Upper lobe of right lung (tissue), 1 donor: ENCODE measurements at regions not wholly inside any gene's neighbourhood (a gene's known extent, or its start where the extent isn't known, plus 50 kb on each side); places are given as distances from the start of the nearest gene placed in this dataset.
"Not testable (repeated sequence)": the region's sequence is repeated elsewhere in the genome, so short reads cannot be mapped to it uniquely, and the experiment has no call there.

Source experiments
- ATAC-seq: fragments of 200-7000 bp; cut with Tn5 transposase; one replicate; pipeline ENCODE4 v1.9.1; 2020; ENCODE audit warnings: mild to moderate bottlenecking, moderate library complexity
- DNase-seq: peaks from one replicate; pipeline ENCODE4 v3.0.0-alpha.2; 2020
- H3K27ac ChIP-seq: fragments of 200-600 bp; one replicate; pipeline ENCODE4 v1.8.0; 2022
- H3K27me3 ChIP-seq: fragments of 200-600 bp; one replicate; pipeline ENCODE4 v1.8.0; 2022; ENCODE audit warnings: mild to moderate bottlenecking
- H3K36me3 ChIP-seq: fragments of 200-600 bp; one replicate; pipeline ENCODE4 v1.8.0; 2022
- H3K4me1 ChIP-seq: fragments of 200-600 bp; one replicate; pipeline ENCODE4 v1.8.0; 2022
- H3K4me3 ChIP-seq: fragments of 200-600 bp; one replicate; pipeline ENCODE4 v1.8.0; 2022; ENCODE audit warnings: mild to moderate bottlenecking
- H3K9me3 ChIP-seq: fragments of 200-600 bp; one replicate; pipeline ENCODE4 v1.8.0; 2022
- CTCF ChIP-seq: fragments of 200-600 bp; IDR thresholded peaks from one replicate; pipeline ENCODE4 v1.8.0; 2022; ENCODE audit warnings: antibody characterized with exemption
- intact Hi-C: fragments of 100-400 bp; cut with DNase I; formaldehyde crosslinking; loops from one replicate; pipeline ENCODE4 v1.11.0; 2022
- donor health status: DM: no; HTN: yes; CAD: no; lungs with severe emphysema.

GRCh38 chr12:83257726-83258125 lies 571.0 kb downstream of the TMTC2 start:
- no peak for DNase-seq
- intact Hi-C loops = no loop called here

DNA sequence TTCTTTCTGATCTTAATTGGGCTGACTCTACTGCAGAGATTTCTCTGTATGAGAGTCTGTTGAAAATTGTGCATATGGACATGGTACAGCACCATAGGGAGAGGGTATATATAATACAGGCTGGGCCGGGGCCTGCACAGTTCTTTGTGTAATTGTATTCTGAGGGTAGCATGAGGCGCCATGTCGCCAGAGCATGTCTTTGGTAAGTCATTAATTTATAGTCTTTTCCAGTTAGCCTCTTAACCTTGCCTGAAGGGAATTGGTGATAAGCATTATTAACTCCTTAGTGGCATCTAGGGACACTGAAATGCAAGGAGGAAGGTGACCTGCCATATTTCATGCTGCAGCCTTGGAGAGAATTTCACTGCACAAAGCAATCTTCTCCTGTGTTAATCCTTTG lies 569.9 kb downstream of the TMTC2 start:
- ATAC-seq (no peak), DNase-seq (no peak)
- peaks cover 5% of the 10 kb centered on the region for H3K9me3 ChIP-seq
- H3K36me3 ChIP-seq = no peaks in the 10 kb centered on the region
- H3K4me3 ChIP-seq = no peak overlapping the region
- no peak for TF ChIP-seq CTCF
- intact Hi-C loops = no loop called here
- H3K27me3 ChIP-seq = no peaks in the 10 kb centered on the region
- H3K27ac ChIP-seq = no peak overlapping the region
- H3K4me1 ChIP-seq = no peaks in the 10 kb centered on the region

More at GRCh38 chr12:83257726-83258125, 571.0 kb downstream of the TMTC2 start:
- Histone ChIP-seq H3K9me3 (peaks cover 5% of the 10 kb centered on the region), H3K4me1 (no peaks in the 10 kb centered on the region), H3K4me3 (no peak overlapping the region), H3K36me3 (no peaks in the 10 kb centered on the region), H3K27ac (no peak overlapping the region), H3K27me3 (no peaks in the 10 kb centered on the region)
- ATAC-seq = no peak
- no peak for TF ChIP-seq CTCF

DNA sequence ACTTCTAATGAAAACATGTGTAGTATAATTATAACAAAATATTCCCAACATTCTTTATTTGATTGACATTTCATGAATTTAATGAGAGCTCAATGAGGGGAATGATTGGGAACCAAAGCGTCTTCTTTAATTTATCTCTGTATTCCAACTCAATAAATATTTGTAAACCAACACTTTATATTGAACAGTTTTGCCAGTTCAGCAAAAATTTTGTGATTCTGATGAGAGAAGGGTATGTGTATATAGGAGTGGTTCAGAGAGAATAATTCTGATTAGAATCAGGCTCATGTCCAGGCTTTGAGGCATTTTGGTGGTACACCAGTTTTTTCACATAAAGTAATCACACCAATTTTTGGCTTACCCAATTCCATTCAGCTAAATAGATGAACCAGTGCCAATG lies 564.2 kb downstream of the TMTC2 start:
- H3K27me3 ChIP-seq = no peaks in the 10 kb centered on the region
- peaks cover 5% of the 10 kb centered on the region for H3K9me3 ChIP-seq
- H3K36me3 ChIP-seq = no peaks in the 10 kb centered on the region
- no peak overlapping the region for H3K4me3 ChIP-seq
- TF ChIP-seq CTCF = no peak
- no peak overlapping the region for H3K27ac ChIP-seq
- intact Hi-C loops = no loop called here
- no peaks in the 10 kb centered on the region for H3K4me1 ChIP-seq
- ATAC-seq (no peak), DNase-seq (no peak)

DNA sequence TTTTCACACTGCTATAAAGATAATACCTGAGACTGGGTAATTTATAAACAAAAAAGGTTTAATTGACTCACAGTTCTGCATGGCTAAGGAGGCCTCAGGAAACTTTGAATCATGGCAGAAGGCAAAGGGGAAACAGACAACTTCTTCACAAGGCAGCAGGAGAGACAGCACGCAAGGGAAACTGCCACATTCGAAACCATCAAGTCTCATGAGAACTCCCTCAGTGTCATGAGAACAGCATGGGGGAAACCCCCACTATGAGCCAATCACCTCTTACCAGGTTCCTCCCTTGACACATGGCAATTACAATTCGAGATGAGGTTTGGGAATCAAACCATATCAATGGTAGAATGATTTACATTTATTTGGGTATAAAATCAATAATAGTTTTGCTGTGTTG lies 558.5 kb downstream of the TMTC2 start:
- ATAC-seq (no peak), DNase-seq (no peak)
- no peaks in the 10 kb centered on the region for H3K4me1 ChIP-seq
- H3K27me3 ChIP-seq = no peaks in the 10 kb centered on the region
- intact Hi-C loops = no loop called here
- no peaks in the 10 kb centered on the region for H3K9me3 ChIP-seq
- no peak overlapping the region for H3K27ac ChIP-seq
- no peaks in the 10 kb centered on the region for H3K36me3 ChIP-seq
- no peak overlapping the region for H3K4me3 ChIP-seq
- no peak for TF ChIP-seq CTCF

GRCh38 chr12:83244001-83244400 lies 557.3 kb downstream of the TMTC2 start:
- no peak for TF ChIP-seq CTCF
- no peak for DNase-seq
- intact Hi-C loops = no loop called here
- Histone ChIP-seq H3K27me3 (no peaks in the 10 kb centered on the region), H3K27ac (no peak overlapping the region), H3K9me3 (no peaks in the 10 kb centered on the region), H3K36me3 (no peaks in the 10 kb centered on the region), H3K4me1 (no peaks in the 10 kb centered on the region), H3K4me3 (no peak overlapping the region)
- ATAC-seq = no peak

GRCh38 chr12:83233987-83234386 lies 547.3 kb downstream of the TMTC2 start:
- H3K27me3 ChIP-seq, DNase-seq, H3K9me3 ChIP-seq, H3K4me1 ChIP-seq, H3K4me3 ChIP-seq, intact Hi-C loops, H3K36me3 ChIP-seq, H3K27ac ChIP-seq, ATAC-seq: not testable (repeated sequence)

DNA sequence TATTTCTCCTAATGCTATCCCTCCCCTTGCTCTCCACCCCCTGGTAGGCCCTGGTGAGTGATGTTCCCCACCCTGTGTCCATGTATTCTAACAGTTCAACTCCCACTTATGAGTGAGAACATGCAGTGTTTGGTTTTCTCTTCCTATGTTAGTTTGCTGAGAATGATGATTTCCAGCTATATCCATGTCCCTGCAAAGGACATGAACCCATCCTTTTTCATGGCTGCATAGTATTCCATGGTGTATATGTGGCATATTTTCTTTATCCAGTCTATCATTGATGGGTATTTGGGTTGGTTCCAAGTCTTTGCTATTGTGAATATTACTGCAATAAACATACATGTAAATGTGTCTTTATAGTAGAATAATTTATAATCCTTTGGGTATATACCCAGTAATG lies 540.3 kb downstream of the TMTC2 start:
- H3K9me3 ChIP-seq, H3K36me3 ChIP-seq, H3K4me1 ChIP-seq, intact Hi-C loops, H3K27ac ChIP-seq, H3K4me3 ChIP-seq, H3K27me3 ChIP-seq, DNase-seq, ATAC-seq: not testable (repeated sequence)
